Hippocampal formation (tissue), 2 donors: ENCODE measurements at regions not wholly inside any gene's neighbourhood (a gene's known extent, or its start where the extent isn't known, plus 50 kb on each side); places are given as distances from the start of the nearest gene placed in this dataset.
"Not testable (repeated sequence)": the region's sequence is repeated elsewhere in the genome, so short reads cannot be mapped to it uniquely, and the experiment has no call there.

Source experiments
- DNase-seq, 2 donors: peaks; one replicate each; lab custom pipeline; 2025; lab: John Stamatoyannopoulos, UW

DNA sequence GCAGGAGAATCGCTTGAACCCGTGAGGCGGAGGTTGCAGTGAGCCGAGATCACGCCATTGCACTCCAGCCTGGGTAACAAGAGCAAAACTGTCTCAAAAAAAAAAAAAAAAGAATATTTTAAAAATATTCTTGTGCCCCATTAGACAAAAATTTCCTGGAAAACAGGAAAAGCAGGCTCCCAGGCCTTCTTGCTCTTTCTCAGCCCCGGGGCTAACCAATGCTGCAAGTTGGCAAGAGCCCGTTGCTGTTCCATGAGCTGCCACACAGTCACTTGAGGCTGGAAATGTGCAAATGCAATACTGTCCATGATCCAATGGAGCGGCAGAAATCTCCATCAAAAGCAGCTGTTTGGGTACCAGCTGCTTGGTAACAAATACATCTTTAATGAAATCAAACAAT lies 994.7 kb downstream of the VRK1 start:
- DNase-seq, result no peak

DNA sequence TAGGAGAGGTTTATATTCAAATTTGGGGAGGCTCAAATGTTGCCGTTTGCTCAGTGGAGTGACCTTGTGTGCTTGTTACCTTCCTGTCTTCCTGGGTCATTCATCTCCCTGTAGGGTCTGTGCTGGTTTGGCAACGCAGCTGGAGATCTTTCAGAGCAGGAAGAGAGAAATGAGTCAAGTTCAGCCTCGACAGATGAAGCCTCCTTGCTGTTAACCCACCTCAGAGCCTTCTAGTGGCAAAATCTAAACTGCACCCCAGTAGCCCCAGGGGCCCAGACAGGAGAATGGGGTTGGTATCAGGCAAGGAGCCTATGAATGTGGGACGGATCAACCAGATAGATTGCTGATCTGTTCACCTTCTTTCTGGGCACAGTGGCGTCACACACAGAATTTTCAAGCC lies 999.3 kb downstream of the VRK1 start:
- no peak for DNase-seq

DNA sequence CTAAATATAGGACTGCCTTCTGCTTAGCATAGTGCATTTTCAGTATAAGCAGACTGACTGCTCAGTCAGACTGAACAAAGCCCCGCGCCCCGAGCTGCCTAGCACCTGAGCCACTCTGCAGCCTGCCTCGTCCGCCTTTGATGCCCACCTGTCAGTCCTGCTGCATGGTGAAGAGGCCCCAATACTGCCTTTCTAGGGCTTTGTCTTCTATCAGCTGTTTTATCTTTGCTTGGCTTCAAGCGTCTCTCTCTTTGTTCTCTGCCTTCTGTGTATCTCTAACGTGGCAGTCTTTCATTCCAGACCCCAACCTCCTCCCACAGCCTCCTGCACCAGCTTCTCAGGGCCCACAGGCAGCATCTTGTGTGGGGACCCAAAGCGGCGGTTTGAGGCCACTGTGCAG lies 1001.0 kb downstream of the VRK1 start:
- no peak for DNase-seq

DNA sequence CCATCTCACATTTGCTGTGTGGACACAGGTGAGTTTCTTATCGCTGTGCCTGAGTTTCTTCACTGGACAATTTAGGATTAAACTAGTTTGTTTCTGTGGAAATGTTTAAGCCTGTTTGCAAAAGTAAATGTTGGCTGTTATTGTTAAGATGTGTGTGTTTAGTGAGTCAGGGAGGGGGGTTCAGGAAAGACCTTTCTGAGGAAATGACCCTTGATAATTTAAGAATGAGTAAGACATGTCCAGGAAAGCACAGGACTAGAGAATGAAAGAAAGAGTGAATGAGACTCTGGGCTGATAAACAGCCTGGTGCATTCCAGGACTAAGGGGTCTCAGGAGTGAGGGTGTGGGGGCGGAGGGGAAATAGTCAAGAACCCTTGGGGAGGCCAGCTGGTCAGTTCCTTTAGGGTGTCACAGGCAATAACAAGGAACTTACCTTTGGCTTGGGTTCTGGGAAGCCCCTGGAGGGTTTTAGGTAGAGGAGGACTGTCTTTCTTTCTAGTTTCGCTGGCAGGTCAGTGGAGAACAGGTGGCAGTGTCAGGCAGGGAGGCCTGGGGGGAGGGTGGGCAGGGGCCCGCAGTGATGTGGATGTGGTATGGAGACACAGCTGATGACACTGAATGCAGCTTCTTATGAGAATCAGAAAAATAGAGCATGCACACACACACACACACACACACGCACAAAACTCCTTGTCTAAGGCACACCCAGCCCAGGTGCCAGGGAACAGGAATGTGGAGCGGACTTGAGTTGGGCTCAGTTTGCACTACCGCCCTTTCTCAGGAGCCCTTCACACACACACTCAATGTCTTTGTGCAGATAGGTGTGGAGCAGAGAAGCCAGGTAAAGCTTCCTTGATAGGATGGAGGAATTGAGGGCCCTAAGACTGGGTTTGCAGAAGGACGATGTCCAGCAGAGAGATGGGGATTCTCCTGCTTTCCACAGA lies 1005.5 kb downstream of the VRK1 start:
- DNase-seq, result no peak

DNA sequence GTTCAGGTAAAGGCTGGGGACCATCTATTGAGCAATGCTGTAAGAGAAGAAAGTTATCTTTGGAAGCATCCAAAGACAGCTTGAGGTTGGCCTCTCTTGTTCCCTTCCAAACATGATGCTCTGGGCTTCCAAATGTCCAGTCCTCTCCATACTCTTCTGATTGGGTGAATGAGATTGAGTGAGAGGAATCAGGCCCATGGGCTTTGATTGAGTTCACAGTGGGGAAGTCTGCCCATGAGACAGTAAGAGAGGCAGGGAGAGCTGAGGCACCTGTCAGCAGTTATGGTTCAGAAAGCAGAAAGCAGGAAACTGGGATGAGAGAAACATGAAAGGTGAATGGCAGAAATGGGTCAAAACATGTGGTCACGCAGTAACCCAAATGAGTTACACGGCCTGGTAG lies 1006.9 kb downstream of the VRK1 start:
- no peak for DNase-seq

DNA sequence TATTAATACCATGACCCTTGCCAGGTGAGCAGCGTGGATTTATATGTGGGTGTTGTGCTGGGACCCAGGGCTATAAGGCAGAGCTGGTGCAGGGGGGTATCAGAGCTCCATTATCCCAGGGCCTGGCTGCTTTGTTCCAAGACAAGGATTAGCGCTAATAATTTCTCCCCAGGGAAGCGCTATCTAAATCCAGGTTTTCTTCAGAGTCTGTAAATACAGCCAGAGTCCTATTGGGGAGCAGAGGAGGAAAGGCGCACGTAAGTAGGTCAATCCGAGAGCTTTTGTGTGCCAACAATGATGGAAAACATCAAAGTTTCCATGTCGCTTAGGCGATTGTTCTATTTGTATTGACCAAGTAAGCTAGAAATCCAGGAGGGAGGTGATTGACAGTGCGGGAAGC lies 1009.7 kb downstream of the VRK1 start:
- DNase-seq, result no peak

DNA sequence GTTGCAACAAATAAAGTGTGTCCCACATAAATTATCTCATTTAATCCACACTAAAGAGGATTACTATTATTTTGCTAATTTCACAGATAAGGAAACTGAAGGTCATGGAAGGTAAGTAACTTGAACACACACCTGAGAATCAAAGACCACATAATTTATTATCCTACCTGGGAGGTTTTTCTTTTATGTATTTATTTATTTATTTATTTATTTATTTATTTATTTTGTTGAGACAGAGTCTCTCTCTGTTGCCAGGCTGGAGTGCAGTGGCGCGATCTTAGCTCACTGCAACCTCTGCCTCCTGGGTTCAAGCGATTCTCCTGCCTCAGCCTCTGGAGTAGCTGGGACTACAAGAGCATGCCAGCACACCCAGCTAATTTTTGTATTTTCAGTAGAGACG lies 1011.4 kb downstream of the VRK1 start:
- DNase-seq, result not testable (repeated sequence)

DNA sequence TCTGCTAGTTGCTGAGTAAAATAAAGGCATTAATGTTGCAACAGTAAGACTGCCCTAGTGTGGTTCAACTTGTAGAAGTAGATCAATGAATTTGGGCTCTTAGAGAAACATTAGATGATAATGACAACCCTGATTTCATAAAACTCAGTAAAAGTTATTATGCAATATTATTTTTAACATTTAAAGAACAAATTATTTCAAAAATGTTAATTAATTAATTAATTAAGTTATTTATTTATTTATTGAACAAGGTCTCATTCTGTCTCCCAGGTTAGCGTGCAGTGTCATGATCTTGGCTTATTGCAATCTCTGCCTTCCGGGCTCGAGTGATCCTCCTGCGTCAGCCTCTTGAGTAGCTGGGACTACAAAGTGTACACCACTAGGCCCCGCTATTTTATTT lies 1016.4 kb downstream of the VRK1 start:
- no peak for DNase-seq

DNA sequence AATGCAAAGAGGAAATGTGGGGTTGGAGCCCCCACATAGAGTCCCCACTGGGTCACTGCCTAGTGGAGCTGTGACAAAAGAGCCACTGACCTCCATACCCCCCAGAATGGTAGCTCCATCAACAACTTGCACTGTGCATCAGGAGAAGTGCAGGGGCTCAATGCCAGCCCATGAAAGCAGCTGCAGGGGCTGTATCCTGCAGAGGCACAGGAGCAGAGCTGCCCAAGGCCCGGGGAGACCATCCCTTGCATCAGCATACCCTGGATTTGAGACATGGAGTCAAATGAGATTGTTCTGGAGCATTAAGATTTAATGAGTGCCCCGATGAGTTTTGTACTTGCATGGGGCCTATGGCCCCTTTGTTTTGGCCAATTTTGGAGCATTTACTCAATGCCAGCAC lies 1023.6 kb downstream of the VRK1 start:
- no peak for DNase-seq

DNA sequence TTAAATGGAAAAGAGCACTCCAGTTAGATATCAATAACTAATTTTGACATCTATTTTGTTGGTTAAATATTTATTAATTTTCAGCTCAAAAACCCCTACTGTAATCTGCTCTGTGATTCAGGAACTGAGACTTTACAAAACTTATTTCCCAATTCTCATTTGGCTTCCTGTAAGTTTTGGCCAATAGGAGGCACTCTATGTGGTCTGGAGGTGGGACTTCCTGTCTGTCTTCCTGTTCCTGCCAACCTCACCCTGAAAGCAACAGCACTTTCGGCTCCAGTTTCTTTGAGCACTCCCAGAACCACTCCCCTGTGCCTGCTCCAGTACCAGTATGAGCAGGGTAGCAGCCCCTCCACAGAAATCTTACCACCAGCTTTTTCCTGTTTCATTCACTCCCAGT lies 1027.0 kb downstream of the VRK1 start:
- DNase-seq, result no peak

DNA sequence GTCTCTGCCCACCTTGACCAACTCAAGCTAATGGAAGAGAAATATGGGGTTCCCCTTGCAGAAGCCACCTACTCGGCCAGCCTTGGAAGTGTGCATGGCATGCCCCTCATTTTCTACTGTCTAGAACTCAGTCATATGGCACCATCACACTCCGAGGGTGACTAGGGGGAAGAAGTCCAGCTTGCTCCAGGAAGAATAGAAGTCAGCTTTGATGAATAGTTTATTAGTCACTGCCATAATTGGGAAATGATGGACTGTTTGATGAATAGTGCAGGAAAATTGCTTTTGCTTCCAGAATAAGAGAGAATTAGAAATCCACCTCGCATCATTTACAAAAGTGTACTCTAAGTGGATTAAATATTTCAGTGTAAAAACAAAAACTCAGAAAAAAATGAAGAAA lies 1030.6 kb downstream of the VRK1 start:
- DNase-seq, result no peak

DNA sequence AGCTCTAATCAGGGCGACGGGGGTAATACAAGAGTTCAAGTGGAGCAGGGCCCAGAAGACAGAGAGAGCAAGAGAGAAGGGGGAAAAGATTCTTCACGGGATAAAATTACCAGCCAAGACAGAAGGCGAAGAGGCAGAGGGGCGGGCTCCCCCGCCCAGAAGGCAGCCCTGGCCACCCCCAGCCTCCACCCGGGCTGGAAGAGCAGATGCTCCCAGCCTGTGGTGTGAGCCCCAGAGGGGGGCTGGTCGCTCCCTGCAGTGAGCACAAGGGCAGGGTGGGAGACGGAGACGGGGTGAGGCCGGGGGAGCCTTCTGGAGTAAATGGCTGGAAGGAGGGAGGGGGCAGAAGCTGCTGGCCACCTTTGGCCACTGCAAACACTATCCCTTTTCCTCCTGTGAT lies 1035.6 kb downstream of the VRK1 start:
- DNase-seq, result no peak

DNA sequence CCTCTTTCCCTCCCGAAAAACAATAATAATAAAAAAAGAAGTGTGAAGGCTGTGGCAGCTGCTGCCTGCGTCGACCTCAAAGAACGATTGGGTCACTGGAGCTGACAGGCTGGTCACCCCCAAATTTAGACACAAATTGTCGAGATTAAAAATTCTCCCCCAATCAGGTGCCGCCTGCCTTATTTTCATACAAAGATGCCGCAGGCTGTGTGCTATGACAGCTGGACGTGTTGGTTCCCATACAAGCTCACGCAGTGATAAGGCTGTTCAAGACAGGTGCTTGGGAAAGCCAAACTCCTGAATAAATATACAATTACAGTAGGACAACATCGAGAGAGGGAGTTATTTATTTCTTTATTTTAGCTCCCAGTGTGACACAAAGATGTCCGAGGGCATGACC lies 1041.8 kb downstream of the VRK1 start:
- no peak for DNase-seq

DNA sequence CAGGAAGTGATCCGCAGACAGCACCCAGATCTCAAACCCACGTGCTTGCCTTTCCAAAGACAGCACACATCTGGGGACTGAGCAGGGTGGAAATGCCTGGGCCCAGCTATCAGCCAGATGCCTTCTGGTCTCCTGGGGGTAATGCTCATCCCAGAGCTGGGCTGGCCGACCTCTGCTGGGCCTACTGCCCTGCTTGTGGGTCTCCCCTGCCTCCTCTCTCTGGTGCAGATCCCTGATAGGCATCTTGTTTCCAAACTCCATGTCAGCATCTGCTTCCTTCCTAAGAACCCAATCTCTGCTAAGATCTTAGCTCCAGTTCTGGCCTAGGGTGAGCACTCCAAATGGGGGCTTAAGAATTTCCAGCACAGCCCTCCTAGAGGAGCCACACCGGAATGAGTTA lies 1043.0 kb downstream of the VRK1 start:
- DNase-seq, result no peak

DNA sequence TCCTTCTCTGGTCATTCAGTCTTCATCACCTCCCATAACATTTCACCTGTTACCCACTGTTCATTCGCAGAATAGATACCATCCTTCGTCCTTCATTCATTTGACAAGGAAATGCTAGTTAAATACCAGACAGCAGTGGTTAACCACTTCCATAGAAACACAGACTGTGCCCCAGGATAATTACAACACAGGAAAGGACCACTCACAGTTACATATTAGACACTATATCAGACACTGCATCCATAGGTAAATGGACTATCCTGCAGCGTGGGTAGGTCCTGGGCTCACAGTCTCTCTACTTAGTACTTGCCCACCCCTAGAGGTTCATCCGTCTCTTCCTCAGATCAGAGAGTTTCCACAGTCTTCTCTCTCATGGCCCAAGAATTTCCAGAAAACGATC lies 1044.6 kb downstream of the VRK1 start:
- no peak for DNase-seq

DNA sequence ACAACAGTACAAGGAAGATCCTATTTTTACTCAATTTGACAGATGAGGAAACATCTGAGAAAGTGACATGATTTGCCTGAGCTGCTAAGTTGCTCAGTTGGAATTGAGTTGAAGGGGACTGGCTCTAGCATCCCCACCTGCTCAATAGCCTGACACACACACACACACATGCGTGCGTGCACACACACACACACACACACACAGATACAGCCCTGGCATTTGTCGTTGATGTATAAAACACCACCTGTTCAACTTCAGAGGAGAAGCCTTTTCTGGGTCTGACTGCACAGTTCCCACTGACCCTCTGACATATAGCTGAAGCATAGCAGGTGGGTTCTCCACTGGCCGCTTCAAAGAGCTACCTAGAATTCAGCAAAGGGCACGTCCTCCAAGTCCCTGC lies 1045.9 kb downstream of the VRK1 start:
- no peak for DNase-seq

DNA sequence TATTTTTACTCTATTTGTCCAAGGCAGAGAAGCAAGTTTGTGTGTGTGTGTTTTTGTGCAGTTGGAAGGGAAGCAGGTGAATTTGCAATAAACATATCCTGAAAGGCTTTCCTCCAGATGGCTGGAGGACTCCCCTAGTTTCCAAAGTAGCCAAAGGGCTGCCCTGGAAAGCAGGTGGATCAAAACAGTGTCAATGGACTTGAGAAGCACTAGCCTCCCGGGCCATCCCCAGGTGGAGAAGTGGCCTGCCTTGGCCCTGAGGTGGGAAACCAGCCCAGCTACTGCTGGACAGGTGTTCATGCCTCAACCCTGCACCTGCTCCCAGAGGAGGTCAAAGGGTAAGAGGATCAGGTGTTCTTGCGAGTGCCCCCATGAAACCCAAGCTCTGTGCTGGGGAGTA lies 1046.9 kb downstream of the VRK1 start:
- no peak for DNase-seq

DNA sequence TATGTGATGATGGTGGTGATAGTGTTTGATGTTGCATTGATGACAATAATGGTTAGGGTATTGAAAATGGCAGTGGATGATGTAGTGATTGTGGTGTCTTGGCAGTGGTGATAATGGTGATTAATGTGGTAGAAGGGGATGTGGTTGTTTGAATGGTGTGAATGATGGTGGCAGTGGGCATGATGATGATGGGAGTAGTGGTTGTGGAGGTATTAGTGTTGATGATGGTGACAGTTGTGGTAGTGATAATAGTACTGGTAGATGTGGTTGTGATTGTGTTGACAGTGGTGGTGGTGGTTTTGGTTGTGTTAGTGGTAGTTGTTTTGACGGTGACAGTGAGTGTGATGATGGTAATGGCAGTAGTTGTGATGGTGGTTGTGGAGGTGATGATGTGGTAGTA lies 1049.0 kb downstream of the VRK1 start:
- no peak for DNase-seq

DNA sequence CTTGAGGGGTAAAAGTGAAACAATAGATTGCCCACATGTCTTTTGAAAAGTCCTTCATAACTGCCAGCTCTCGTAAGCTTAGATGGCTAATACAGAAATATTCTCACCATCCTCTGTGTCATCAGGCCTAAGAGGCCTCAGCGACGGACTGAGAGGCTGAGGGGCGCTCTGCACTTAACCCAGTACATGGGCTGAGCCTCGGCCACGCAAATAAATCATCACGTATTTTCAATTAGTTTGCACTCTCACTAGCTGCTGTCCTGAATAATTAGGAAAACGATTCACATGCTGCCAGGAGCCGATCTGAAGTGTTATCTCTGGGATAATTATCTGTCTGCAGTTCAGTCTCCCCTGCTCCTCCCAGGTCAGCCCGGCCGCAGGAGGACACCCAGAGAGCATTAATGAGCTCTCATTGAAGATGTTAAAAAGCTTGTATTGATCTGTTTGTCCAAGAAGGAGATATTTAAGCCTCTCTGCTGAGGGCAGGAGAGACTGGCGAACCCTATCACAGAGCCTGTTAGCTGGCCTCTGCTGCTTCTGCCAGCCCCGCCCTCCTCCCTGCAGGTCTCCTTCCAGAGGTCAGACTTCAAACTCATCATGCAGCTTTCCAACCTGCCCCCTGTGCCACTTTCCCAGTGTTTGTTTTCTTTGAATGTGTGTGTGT lies 1051.3 kb downstream of the VRK1 start:
- no peak for DNase-seq

DNA sequence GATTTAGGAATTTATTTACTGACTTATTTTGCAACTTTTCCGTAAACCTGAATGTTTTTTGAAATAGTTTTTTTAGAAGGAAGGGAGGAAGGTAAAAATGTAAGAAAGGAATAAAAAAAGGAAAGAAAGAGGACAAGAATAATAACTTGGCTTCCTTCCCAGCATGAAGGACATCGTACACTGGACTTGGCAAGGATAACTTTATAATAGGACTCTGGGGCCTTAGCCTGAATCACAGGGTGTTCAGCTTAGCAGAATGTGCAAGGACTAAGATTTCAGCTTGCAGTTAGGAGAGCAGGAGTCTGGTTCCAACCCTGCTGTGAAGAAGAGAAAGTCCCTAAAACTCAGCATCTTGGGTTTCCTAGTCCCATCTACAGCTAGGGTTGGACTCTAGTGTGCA lies 1053.3 kb downstream of the VRK1 start:
- DNase-seq, result no peak

DNA sequence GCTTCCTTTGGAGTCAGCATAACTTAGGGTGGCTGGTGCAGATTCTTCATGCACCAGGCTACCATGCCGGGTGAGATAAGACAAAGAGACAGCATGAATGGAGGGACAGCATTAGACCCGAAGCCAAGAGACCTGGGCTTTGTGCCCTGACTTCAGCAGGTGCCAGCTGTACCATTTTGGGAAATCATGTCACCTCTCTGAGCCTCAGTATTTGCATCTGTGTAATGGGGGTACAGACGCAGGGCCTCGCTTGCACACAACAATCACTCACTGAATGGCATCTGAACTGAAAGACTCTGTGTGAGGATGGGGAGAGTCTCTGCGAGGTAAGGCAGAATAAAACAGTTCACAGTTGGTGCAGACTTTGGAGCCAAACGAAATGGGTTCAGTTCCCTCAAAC lies 1053.7 kb downstream of the VRK1 start:
- no peak for DNase-seq

DNA sequence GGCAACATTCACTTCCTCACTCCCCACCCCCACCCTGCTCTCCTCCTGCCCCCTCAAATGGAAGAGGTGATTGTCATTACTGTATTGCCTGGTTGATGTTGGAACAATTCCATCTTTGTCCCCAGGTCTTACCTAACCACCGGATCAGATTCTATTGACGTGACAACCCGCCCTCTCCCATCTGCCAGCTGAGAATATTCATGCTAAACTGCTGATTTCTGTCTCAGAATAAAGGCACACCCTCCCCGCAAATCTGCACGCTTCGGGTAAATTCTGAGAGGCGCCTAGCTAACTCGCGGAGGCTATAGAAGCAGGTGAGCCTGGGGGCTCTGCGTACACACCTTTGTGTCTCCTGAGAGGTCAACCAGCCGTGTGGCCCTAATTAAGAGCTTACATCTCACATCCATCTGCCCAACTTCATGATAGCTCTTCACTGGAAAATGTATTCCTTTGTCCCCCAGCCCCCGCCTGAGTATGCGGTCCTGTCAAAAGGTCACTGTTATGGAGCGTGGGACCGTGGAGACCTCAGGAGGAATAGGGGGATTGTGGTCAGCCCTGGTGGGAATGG lies 1054.3 kb downstream of the VRK1 start:
- DNase-seq, result no peak

DNA sequence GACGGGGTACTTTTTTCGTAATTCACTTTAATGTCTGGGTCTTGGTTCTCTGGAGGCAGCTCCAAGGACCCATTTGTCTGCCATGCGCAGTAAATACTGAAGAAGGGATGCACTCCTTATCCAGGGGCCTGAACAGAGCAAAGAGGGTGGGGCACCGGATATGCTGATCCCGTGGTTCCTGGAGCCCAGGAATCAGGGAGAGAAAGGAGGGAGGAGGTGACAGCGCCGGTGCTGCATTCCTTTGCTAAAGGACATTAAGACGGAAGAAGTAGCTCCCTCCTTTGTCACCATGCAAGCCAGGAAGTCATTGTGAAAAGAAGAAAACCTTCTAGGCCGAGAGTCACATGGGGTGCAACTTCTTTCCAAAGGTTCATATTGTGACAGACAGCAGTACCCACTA lies 1057.7 kb downstream of the VRK1 start:
- no peak for DNase-seq
